H1 (cell line): ENCODE measurements at regions not wholly inside any gene's neighbourhood (a gene's known extent, or its start where the extent isn't known, plus 50 kb on each side); places are given as distances from the start of the nearest gene placed in this dataset.

Experiments
- CBX8 ChIP-seq: fragments of 300-800, 300-1000 bp; sonication (generic); IDR thresholded peaks from 2 replicates; pipeline ENCODE4 v1.7.1; 2016; ENCODE audit warnings: low read depth, low read length, borderline replicate concordance
- CEBPB ChIP-seq: IDR thresholded peaks from 2 replicates; pipeline ENCODE4 v1.6.1; 2012; ENCODE audit warnings: low read depth, low read length
- HDAC2 ChIP-seq, 2 experiments: fragments of 300-600 bp in 1 of 2; sonication (generic) in 1 of 2; IDR thresholded peaks; 2 replicates each; pipeline ENCODE4 v1.6.1; 2011 to 2012; ENCODE audit warnings: low read depth in 2 of 2, low read length in 2 of 2, mild to moderate bottlenecking in 2 of 2, moderate library complexity in 2 of 2, borderline replicate concordance in 1 of 2, inconsistent platforms in 1 of 2
- HDAC6 ChIP-seq: IDR thresholded peaks from one replicate; pipeline ENCODE4 v1.7.1; 2012; ENCODE audit warnings: low read depth, mild to moderate bottlenecking, inconsistent platforms, low read length, moderate library complexity
- POLR2A ChIP-seq, 2 experiments: IDR thresholded peaks; 1 replicate in 1 of 2; 2 replicates in 1 of 2; pipeline ENCODE4 v1.6.1; 2011; ENCODE audit warnings: low read depth in 2 of 2, low read length in 2 of 2, mild to moderate bottlenecking in 2 of 2; ENCODE audit errors: control extremely low read depth in 1 of 2
- RAD21 ChIP-seq, 2 experiments: IDR thresholded peaks in 1 of 2; conservative IDR thresholded peaks in 1 of 2; 2 replicates each; pipeline ENCODE4 v1.6.1; 2011; ENCODE audit warnings: low read depth in 2 of 2, low read length in 2 of 2, improper control_type of control experiment in 1 of 2, inconsistent platforms in 1 of 2, mild to moderate bottlenecking in 1 of 2, moderate library complexity in 1 of 2
- SUZ12 ChIP-seq: fragments of 200-600 bp; sonication (generic); IDR thresholded peaks from 2 replicates; pipeline ENCODE4 v1.6.1; 2012; ENCODE audit warnings: mild to moderate bottlenecking, inconsistent platforms, low read length, moderate library complexity, mixed read lengths
- TAF1 ChIP-seq: IDR thresholded peaks from 2 replicates; pipeline ENCODE4 v1.6.1; 2011; ENCODE audit warnings: mild to moderate bottlenecking, low read depth, low read length
- TF ChIP-seq, protein P1 (sequence below), 3 experiments: IDR thresholded peaks; 1 replicate in 2 of 3; 2 replicates in 1 of 3; pipeline versions ENCODE4 v1.5.1 to v1.6.1; 2011; ENCODE audit warnings: low read length in 3 of 3, mild to moderate bottlenecking in 3 of 3, inconsistent platforms in 2 of 3, low read depth in 1 of 3, moderate library complexity in 1 of 3; ENCODE audit not compliant: insufficient read depth in 1 of 3; ENCODE audit errors: control extremely low read depth in 1 of 3
- TF ChIP-seq, protein P2 (sequence below): fragments of 300-600 bp; sonication (generic); IDR thresholded peaks from 2 replicates; pipeline ENCODE4 v1.7.1; 2012; ENCODE audit warnings: low read length, moderate library complexity, mild to moderate bottlenecking, inconsistent platforms; ENCODE audit not compliant: insufficient replicate concordance

DNA sequence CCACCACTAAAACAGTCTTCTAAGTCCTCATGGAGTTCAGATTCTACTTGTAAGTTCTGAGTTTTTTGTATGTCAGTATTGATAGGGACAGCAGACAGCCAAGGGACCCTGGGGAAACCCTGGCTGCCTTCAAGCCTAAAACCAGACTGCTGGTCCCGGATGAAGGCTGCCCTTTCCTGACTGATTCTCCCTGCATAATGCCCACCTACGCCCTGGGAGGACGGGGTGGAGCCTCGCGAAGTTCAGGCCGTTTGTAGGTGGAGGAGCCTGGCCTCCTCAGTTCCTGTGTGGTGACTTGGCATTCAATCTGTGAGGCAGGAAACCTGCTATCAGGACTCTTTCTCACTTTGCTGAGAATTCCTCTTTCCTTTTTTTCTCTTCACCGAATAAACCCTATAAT lies 120.3 kb upstream of the LGSN start:
- TF ChIP-seq, protein P1, sequence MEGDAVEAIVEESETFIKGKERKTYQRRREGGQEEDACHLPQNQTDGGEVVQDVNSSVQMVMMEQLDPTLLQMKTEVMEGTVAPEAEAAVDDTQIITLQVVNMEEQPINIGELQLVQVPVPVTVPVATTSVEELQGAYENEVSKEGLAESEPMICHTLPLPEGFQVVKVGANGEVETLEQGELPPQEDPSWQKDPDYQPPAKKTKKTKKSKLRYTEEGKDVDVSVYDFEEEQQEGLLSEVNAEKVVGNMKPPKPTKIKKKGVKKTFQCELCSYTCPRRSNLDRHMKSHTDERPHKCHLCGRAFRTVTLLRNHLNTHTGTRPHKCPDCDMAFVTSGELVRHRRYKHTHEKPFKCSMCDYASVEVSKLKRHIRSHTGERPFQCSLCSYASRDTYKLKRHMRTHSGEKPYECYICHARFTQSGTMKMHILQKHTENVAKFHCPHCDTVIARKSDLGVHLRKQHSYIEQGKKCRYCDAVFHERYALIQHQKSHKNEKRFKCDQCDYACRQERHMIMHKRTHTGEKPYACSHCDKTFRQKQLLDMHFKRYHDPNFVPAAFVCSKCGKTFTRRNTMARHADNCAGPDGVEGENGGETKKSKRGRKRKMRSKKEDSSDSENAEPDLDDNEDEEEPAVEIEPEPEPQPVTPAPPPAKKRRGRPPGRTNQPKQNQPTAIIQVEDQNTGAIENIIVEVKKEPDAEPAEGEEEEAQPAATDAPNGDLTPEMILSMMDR (IDR thresholded peaks at IDR 0.05; ENCODE audit: control extremely low read depth in 1 of 3, insufficient read depth in 1 of 3, low read depth in 1 of 3, low read length in 3 of 3) = no peak
- no peak for TF ChIP-seq HDAC2 (IDR thresholded peaks at IDR 0.05; ENCODE audit: borderline replicate concordance in 1 of 2, low read depth in 2 of 2, low read length in 2 of 2)
- TF ChIP-seq, protein P2, sequence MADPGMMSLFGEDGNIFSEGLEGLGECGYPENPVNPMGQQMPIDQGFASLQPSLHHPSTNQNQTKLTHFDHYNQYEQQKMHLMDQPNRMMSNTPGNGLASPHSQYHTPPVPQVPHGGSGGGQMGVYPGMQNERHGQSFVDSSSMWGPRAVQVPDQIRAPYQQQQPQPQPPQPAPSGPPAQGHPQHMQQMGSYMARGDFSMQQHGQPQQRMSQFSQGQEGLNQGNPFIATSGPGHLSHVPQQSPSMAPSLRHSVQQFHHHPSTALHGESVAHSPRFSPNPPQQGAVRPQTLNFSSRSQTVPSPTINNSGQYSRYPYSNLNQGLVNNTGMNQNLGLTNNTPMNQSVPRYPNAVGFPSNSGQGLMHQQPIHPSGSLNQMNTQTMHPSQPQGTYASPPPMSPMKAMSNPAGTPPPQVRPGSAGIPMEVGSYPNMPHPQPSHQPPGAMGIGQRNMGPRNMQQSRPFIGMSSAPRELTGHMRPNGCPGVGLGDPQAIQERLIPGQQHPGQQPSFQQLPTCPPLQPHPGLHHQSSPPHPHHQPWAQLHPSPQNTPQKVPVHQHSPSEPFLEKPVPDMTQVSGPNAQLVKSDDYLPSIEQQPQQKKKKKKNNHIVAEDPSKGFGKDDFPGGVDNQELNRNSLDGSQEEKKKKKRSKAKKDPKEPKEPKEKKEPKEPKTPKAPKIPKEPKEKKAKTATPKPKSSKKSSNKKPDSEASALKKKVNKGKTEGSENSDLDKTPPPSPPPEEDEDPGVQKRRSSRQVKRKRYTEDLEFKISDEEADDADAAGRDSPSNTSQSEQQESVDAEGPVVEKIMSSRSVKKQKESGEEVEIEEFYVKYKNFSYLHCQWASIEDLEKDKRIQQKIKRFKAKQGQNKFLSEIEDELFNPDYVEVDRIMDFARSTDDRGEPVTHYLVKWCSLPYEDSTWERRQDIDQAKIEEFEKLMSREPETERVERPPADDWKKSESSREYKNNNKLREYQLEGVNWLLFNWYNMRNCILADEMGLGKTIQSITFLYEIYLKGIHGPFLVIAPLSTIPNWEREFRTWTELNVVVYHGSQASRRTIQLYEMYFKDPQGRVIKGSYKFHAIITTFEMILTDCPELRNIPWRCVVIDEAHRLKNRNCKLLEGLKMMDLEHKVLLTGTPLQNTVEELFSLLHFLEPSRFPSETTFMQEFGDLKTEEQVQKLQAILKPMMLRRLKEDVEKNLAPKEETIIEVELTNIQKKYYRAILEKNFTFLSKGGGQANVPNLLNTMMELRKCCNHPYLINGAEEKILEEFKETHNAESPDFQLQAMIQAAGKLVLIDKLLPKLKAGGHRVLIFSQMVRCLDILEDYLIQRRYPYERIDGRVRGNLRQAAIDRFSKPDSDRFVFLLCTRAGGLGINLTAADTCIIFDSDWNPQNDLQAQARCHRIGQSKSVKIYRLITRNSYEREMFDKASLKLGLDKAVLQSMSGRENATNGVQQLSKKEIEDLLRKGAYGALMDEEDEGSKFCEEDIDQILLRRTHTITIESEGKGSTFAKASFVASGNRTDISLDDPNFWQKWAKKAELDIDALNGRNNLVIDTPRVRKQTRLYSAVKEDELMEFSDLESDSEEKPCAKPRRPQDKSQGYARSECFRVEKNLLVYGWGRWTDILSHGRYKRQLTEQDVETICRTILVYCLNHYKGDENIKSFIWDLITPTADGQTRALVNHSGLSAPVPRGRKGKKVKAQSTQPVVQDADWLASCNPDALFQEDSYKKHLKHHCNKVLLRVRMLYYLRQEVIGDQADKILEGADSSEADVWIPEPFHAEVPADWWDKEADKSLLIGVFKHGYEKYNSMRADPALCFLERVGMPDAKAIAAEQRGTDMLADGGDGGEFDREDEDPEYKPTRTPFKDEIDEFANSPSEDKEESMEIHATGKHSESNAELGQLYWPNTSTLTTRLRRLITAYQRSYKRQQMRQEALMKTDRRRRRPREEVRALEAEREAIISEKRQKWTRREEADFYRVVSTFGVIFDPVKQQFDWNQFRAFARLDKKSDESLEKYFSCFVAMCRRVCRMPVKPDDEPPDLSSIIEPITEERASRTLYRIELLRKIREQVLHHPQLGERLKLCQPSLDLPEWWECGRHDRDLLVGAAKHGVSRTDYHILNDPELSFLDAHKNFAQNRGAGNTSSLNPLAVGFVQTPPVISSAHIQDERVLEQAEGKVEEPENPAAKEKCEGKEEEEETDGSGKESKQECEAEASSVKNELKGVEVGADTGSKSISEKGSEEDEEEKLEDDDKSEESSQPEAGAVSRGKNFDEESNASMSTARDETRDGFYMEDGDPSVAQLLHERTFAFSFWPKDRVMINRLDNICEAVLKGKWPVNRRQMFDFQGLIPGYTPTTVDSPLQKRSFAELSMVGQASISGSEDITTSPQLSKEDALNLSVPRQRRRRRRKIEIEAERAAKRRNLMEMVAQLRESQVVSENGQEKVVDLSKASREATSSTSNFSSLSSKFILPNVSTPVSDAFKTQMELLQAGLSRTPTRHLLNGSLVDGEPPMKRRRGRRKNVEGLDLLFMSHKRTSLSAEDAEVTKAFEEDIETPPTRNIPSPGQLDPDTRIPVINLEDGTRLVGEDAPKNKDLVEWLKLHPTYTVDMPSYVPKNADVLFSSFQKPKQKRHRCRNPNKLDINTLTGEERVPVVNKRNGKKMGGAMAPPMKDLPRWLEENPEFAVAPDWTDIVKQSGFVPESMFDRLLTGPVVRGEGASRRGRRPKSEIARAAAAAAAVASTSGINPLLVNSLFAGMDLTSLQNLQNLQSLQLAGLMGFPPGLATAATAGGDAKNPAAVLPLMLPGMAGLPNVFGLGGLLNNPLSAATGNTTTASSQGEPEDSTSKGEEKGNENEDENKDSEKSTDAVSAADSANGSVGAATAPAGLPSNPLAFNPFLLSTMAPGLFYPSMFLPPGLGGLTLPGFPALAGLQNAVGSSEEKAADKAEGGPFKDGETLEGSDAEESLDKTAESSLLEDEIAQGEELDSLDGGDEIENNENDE = no peak
- no peak for TF ChIP-seq CEBPB
- no peak for TF ChIP-seq HDAC6
- no peak for TF ChIP-seq POLR2A (IDR thresholded peaks at IDR 0.05; ENCODE audit: control extremely low read depth in 1 of 2, low read depth in 2 of 2, low read length in 2 of 2)
- TF ChIP-seq RAD21 (IDR thresholded peaks at IDR 0.05 in 1 of 2, conservative IDR thresholded peaks at IDR 0.05 in 1 of 2; ENCODE audit: low read depth in 2 of 2, low read length in 2 of 2) = no peak
- no peak for TF ChIP-seq CBX8
- no peak for TF ChIP-seq TAF1
- TF ChIP-seq SUZ12 = no peak
